Loucy (cell line): ENCODE measurements at regions not wholly inside any gene's neighbourhood (a gene's known extent, or its start where the extent isn't known, plus 50 kb on each side); places are given as distances from the start of the nearest gene placed in this dataset.
"Not testable (repeated sequence)": the region's sequence is repeated elsewhere in the genome, so short reads cannot be mapped to it uniquely, and the experiment has no call there.

Experiments
- H2AFZ ChIP-seq: fragments of 200-600 bp; sonication (generic); 2 replicates; pipeline ENCODE4 v1.6.0; 2016; ENCODE audit warnings: antibody characterized with exemption, mild to moderate bottlenecking, low read length, moderate library complexity
- H3F3A ChIP-seq: fragments of 200-600 bp; 2 replicates; pipeline ENCODE4 v1.6.0; 2016; ENCODE audit warnings: antibody characterized with exemption, low read depth, mild to moderate bottlenecking
- H3K27me3 ChIP-seq: fragments of 200-600 bp; sonication (generic); 2 replicates; pipeline ENCODE4 v1.6.1; 2014; ENCODE audit warnings: low read length, mild to moderate bottlenecking; ENCODE audit not compliant: insufficient read depth, poor library complexity, severe bottlenecking
- H3K36me3 ChIP-seq: fragments of 200-600 bp; sonication (generic); 2 replicates; pipeline ENCODE4 v1.6.1; 2016; ENCODE audit warnings: low read length; ENCODE audit not compliant: insufficient read depth
- H3K4me1 ChIP-seq: fragments of 200-600 bp; sonication (generic); 2 replicates; pipeline ENCODE4 v1.5.1; 2014; ENCODE audit warnings: low read length, mild to moderate bottlenecking; ENCODE audit not compliant: insufficient read depth, poor library complexity, severe bottlenecking
- H3K4me2 ChIP-seq: fragments of 200-600 bp; sonication (generic); 2 replicates; pipeline ENCODE4 v1.6.0; 2014; ENCODE audit warnings: antibody characterized with exemption, low read length, low read depth, mild to moderate bottlenecking; ENCODE audit not compliant: poor library complexity, severe bottlenecking
- H3K4me3 ChIP-seq: fragments of 200-600 bp; sonication (generic); 2 replicates; pipeline ENCODE4 v1.5.1; 2014; ENCODE audit warnings: low read length, mild to moderate bottlenecking, mixed read lengths; ENCODE audit not compliant: poor library complexity, severe bottlenecking
- H3K79me2 ChIP-seq: fragments of 200-600 bp; sonication (generic); 2 replicates; pipeline ENCODE4 v1.6.1; 2014; ENCODE audit warnings: low read length; ENCODE audit not compliant: insufficient read depth
- H3K9ac ChIP-seq: fragments of 200-600 bp; sonication (generic); 2 replicates; pipeline ENCODE4 v1.6.0; 2014; ENCODE audit warnings: mild to moderate bottlenecking, low read depth, low read length, moderate library complexity; ENCODE audit not compliant: poor library complexity, severe bottlenecking
- H3K9me2 ChIP-seq: fragments of 200-600 bp; sonication (generic); replicated peaks from 2 replicates; pipeline ENCODE4 v1.6.1; 2016; ENCODE audit warnings: low read depth, low read length, mixed read lengths
- H3K9me3 ChIP-seq: fragments of 200-600 bp; sonication (generic); 2 replicates; pipeline ENCODE4 v1.6.1; 2014; ENCODE audit warnings: mild to moderate bottlenecking, antibody characterized with exemption, low read length, low read depth; ENCODE audit not compliant: insufficient read depth
- H4K20me1 ChIP-seq: fragments of 200-600 bp; sonication (generic); 2 replicates; pipeline ENCODE4 v1.6.0; 2014; ENCODE audit warnings: antibody characterized with exemption, low read length, mild to moderate bottlenecking; ENCODE audit not compliant: insufficient read depth, poor library complexity, severe bottlenecking
- CTCF ChIP-seq: fragments of 200-600 bp; sonication (generic); conservative IDR thresholded peaks from 2 replicates; pipeline ENCODE4 v1.5.1; 2014; ENCODE audit warnings: mild to moderate bottlenecking, antibody characterized with exemption, low read length
- EZH2phosphoT487 ChIP-seq: fragments of 200-600 bp; IDR thresholded peaks from 2 replicates; pipeline ENCODE4 v1.6.1; 2018; ENCODE audit warnings: antibody characterized with exemption, mild to moderate bottlenecking, moderate library complexity, borderline replicate concordance

- H3K36me3 ChIP-seq, result no peaks in the 10 kb centered on the region
- H3F3A ChIP-seq, result no peaks in the 10 kb centered on the region
- H3K9me3 ChIP-seq, result no peaks in the 10 kb centered on the region; the same call in 1 of the 2 replicates
- H3K4me2 ChIP-seq, result no peak overlapping the region
- H2AFZ ChIP-seq, result no peak overlapping the region
- H3K4me1 ChIP-seq, result no peaks in the 10 kb centered on the region
- no peak overlapping the region for H3K9ac ChIP-seq
- H4K20me1 ChIP-seq, result no peaks in the 10 kb centered on the region
- TF ChIP-seq EZH2phosphoT487, result no peak
- no peak for TF ChIP-seq CTCF
- no peak overlapping the region for H3K4me3 ChIP-seq
- no peaks in the 10 kb centered on the region for H3K79me2 ChIP-seq
- no peaks in the 10 kb centered on the region for H3K9me2 ChIP-seq
- no peaks in the 10 kb centered on the region for H3K27me3 ChIP-seq
Observed at GRCh38 chr11:98061858-98062257, 958.9 kb upstream of the CNTN5 start.

GRCh38 chr11:98062714-98063113 is 958.0 kb upstream of the CNTN5 start:
- Histone ChIP-seq H3K27me3 (no peaks in the 10 kb centered on the region), H3K36me3 (no peaks in the 10 kb centered on the region), H4K20me1 (no peaks in the 10 kb centered on the region), H3K4me3 (no peak overlapping the region), H3K4me2 (no peak overlapping the region), H3K9me3 (no peaks in the 10 kb centered on the region; the same call in 1 of the 2 replicates), H3F3A (no peaks in the 10 kb centered on the region), H2AFZ (no peak overlapping the region), H3K9ac (no peak overlapping the region), H3K4me1 (no peaks in the 10 kb centered on the region), H3K9me2 (no peaks in the 10 kb centered on the region), H3K79me2 (no peaks in the 10 kb centered on the region)
- TF ChIP-seq EZH2phosphoT487, result no peak
- no peak for TF ChIP-seq CTCF

- H3K4me1 ChIP-seq, result no peaks in the 10 kb centered on the region
- H3K9me2 ChIP-seq, result no peaks in the 10 kb centered on the region
- no peak overlapping the region for H2AFZ ChIP-seq
- no peaks in the 10 kb centered on the region for H3K27me3 ChIP-seq
- H3K9me3 ChIP-seq, result no peaks in the 10 kb centered on the region; the same call in none of the 2 replicates
- no peak overlapping the region for H3K4me3 ChIP-seq
- no peaks in the 10 kb centered on the region for H3K79me2 ChIP-seq
- H3K9ac ChIP-seq, result no peak overlapping the region
- H3F3A ChIP-seq, result no peaks in the 10 kb centered on the region
- H3K4me2 ChIP-seq, result no peak overlapping the region
- H4K20me1 ChIP-seq, result no peaks in the 10 kb centered on the region
- TF ChIP-seq EZH2phosphoT487, result no peak
- TF ChIP-seq CTCF, result no peak
- no peaks in the 10 kb centered on the region for H3K36me3 ChIP-seq
Observed at GRCh38 chr11:98068251-98068650, 952.5 kb upstream of the CNTN5 start.

GRCh38 chr11:98069147-98069546 is 951.6 kb upstream of the CNTN5 start:
- not testable (repeated sequence) for H3K9me2 ChIP-seq, H3K9me3 ChIP-seq, H3K4me1 ChIP-seq, H3K4me3 ChIP-seq, H3K36me3 ChIP-seq, H2AFZ ChIP-seq, H3K27me3 ChIP-seq, H3K9ac ChIP-seq, H3F3A ChIP-seq, H3K79me2 ChIP-seq, H4K20me1 ChIP-seq, H3K4me2 ChIP-seq
